ENCODE measurements at regions not wholly inside any gene's neighbourhood (a gene's known extent, or its start where the extent isn't known, plus 50 kb on each side); places are given as distances from the start of the nearest gene placed in this dataset.
"Not testable (repeated sequence)": the region's sequence is repeated elsewhere in the genome, so short reads cannot be mapped to it uniquely, and the experiment has no call there.

DNA sequence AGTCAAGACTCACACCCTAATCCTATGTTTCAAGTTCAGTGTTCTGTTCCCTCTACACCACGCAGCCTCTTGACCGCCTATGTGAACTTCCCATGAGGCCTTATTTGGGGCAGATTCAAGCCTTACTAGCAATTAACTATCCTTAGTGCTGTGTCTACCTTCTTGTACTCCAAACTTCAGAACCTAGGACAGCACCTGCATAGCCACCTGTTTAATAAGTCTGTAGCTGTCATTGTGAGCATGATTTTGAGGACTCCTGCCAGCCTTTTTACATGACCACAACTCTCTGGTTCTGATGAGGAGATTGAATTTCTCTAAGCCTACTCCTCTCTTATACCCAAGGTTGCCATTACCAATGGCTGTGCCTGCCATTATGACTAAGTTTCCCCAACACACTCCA is 50.8 kb upstream of the PCSK1 start:
- no peak for DNase-seq

DNA sequence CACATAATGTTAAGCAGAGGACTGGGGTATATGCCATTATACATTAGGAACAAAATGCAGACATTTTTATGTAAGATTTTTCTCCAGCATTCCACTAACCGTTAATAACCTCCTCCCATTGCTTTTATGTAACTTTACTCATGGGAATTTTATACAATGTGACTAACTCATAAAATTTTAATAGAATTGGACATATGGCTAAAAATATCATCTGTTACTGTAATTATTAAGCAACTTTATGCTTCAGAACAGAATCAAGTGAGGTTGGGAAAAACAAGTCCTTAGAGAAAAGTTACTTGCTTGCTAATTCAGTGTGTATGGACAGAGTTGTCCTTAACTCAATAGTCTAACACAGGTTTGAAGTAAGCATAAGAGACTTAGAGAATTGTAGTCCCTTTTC is 54.8 kb upstream of the PCSK1 start:
- DNase-seq, result no peak

DNA sequence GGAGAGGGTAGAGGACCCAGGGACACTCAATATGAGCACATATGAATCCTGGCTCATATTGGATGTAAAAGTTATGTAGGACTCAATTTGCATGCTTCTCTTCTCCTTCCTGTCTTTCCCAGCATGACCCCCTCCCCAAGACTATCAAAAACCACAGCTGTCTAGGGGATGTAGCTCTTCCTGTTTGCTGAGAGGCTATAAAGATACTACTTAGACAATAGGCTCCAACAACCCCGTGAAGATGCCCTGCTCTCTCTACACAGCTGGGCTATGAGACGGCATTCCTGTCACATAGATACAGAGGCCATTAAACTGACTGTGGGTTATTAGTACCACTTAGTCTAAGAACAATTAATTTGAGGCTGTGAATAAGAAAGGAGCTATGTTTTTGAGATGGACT is 56.5 kb upstream of the PCSK1 start:
- DNase-seq, result no peak

DNA sequence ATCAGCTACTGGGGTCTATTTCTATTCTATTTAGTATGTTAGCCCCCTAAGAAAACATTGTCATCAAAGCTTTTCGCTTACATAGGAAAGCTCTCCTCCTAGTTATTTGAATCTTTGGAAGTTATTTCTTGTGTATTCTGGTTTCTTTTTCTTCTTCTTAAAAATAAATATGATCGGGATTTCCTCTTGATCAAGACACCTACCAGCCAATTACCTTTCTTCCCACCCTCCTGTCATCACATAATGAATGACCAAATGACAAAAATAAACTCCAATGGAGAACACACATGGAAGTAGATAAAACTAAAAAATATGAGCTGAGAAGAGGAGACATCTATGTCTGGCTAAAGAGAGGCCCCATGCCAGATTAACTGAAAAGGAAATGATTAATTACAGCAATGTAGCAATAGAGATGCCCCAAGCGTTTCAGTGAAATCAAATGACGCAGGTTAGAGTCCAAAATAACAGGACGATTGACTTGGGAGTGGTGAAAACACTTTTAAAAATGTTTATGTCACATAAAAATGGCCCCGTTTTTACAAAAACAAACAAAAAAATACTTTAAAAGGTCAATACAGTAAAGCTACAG is 59.5 kb upstream of the PCSK1 start:
- no peak for DNase-seq

DNA sequence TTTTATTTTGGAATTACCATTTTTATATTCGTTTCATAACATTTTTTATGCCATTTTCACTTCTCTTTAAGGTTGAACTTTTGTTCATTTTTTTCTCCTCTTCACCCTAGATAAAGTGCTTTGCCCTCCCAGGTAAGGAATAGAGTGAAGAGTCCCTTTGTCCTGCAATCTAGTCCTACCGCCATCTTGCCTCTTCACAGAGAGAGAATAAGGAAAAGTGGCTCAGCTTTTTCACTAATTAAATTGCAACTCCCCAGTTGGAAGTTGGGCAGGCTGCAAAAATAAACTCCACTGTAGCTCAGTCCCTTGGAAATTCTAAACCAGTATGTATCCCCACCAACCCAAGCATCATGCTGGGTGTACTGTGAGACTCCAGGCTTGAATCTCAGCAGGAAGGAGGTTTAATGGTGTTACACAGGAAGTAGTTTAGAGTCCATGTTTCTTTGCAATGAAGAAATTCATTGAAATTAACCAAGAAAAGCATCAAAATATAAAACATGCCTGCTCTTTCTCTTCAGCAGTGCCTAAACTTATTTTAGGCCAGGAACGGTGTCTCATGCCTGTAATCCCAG is 60.3 kb upstream of the PCSK1 start:
- DNase-seq, result no peak

DNA sequence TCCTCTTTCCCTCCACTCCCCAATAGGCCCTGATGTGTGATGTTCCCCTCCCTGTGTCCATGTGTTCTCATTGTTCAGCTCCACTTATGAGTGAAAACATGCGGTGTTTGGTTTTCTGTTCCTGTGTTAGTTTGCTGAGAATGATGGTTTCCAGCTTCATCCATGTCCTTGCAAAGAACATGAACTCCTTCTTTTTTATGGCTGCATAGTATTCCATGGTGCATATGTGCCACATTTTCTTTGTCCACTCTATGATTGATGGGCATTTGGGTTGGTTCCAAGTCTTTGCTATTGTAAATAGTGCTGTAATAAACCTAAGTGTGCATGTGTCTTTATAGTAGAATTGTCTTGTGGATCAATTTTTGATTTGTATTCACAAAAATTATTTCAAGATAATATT is 62.4 kb upstream of the PCSK1 start:
- not testable (repeated sequence) for DNase-seq

DNA sequence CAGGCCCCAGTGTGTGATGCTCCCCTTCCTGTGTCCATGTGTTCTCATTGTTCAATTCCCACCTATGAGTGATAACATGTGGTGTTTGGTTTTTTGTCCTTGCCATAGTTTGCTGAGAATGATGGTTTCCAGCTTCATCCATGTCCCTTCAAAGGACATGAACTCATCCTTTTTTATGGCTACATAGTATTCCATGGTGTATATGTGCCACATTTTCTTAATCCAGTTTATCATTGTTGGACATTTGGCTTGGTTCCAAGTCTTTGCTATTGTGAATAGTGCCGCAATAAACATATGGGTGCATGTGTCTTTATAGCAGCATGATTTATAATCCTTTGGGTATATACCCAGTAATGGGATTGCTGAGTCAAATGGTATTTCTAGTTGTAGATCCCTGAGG is 64.0 kb upstream of the PCSK1 start:
- not testable (repeated sequence) for DNase-seq

DNA sequence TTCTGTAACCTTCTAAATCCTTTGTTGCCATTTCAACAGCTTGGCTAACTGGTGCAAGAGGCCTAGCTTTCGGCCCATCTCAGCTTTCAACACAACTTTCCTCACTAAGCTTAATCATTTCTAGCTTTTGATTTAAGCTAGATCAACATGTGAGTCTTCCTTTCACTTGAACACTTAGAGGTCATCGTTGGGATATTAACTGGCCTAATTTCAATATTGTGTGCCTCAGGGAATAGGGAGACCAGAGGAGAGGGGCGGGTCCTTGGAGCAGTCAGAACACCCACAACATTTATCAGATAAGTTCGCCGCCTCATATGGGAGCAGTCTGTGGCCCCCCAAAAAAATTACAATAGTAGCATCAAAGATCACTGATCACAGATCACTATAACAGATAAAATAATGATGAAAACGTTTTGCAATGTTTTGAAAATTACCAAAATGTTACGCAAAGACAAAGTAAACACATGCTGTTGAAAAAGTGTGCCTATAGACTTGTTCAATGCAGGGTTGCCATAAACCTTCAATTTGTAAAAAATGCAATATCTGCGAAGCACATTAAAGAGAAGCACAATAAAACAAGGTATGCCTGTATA is 66.8 kb upstream of the PCSK1 start:
- no peak for DNase-seq

DNA sequence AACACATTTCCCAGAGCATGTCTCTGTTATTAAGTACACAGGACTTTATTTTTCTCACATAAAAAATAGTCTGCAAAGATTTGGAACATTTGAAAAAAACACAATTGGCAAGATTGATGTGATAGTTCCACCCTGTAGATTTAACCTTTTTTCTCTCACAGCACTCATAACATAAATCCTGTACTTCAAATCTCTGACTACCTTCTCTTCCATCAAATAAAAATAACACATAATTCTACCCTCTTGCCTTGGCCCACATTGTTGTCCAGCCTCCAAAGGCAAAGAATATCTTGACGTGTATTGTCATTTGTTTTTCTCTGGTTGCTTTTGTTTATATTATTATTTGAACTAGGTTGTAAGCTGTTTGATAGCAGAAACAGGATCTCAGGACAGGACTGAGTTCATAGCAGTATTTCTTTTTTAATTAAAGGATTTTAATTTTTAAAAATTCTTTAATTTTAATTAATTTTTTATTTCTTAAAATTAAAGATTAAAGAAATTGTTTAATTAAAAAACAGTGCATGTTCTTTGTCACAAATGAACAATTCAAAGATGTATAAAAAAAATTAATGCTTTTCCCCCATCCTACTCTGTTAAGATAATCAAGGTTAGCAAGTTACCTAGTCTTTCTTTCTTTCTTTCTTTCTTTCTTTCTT is 69.1 kb upstream of the PCSK1 start:
- DNase-seq, result no peak

DNA sequence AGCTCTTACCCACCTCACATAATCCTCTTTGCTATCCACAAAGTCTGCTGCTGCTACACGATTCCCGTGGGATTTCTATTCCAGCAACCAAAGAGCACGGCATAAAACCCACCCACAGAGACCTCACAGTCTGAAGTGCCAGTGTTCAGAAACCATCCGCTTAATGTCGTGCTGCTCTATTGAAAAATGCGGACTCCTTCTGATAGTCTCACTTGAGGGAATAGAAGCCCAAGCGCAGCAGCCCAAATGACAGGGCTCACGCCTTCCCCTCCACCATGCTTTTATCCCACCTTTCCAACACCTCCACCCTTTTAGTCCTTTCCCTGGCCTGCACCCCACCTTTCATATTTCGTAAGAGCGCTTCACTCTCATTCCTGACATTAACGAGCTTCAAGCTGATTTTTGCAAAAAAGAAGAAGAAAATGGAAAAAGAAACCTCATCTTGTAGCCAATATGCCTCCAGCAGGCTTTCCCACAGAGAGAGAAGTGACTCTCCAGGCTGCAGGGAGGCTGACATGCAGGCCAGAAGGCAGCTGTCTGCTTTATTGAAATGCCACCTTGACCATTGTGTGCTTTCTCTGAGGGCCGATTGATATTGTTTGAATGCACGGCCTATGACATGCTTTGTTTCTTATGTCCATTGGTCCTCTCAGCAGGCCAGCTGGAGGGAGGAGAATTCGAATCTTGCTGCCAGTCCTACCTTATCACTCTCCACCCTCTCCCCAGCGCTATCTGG is 70.6 kb upstream of the PCSK1 start:
- no peak for DNase-seq

DNA sequence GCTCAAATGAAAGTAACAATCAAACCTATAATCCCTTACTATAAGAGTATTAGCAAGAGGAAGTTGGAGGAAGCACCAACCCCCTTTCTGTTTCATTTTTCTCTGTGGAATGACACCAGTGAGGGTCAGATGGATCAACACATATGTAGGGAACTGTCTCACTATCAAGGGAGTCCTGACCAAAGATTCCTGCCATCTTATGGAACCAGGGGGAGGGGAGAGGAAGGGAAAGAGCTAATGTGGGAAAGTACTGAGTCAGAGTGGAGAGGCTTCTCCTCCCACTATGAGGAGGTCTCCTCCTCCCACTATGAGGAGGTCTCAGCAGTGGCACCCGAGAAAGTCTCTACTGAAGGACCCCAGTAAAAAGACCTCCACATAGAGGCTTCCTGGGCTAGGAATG is 73.3 kb upstream of the PCSK1 start:
- no peak for DNase-seq

DNA sequence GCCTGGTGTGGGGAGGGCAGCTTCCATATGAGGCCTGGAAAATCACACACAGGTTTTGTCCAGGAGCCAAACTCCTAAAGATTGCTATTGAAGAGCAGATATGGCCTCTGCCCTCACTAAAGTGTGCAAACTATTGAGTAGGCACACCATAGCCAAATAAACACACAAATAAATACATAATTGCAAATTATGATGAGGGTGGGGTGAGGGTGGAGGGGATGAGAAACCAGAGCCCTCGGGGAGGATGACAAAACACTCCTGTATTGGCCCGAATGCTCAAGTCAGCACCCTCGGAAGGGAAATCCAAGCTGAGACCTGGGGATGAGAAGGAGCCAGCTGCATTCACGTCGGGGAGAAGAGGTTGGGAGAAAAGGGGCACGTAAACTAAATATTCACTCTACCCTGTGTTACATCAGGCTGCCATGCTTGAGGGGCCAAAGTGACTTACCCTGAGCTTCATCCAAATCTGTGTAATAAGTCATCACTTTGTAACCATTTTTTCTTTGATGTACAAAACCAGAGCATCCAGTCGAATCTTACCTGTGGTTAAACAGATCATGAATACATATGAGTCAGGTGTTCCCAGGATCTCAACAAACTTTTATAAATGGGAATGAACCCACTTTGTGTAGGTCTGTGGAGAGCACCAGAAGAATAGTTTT is 73.9 kb upstream of the PCSK1 start:
- DNase-seq, result no peak

DNA sequence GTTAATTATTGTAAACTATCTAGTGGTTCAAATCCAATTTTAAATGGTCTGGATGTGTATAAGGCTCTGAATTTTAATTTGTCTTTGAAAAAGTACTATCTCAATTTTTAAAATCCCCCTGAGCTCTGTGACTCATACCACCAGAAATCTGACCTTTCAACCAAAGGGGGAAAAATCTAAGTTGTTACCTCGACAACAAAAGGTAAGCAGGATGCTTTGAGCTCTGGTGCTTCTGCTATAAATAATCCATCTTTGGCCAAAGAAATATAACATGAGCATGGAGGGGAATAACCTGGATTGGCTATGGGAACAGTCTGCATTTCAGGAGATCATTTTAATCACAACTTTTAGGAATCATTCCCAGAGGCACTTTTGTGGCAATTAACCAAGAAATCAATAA is 76.3 kb upstream of the PCSK1 start:
- no peak for DNase-seq

DNA sequence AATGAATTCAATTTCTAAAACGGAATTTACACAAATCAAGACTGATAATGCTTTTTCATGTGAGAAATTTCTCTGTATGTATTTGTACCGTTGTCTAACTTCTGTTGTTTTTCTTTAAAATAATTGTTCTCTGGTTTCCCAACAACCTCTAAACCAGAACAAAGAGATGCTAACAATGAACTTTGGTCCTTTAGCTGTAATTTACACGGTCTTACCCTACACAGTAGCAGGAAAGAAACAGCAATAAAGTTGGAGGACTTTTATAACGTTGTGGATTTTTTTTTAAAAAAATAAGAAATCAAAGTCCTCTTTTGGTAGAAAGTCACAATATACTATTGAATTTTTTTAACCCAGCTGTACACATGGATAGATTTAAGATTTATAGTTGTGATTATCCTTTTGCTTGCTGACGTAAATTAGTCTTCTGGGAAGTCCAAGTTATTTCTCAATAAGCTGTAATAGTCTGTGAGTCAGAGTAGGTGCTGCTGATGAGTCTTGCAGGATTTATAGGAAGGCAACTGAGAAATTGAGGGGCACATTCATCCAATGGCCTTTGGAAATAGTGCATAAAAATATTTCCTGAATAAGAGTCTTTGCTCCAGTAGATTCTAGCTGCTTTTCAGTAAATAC is 76.8 kb upstream of the PCSK1 start:
- DNase-seq, result no peak

DNA sequence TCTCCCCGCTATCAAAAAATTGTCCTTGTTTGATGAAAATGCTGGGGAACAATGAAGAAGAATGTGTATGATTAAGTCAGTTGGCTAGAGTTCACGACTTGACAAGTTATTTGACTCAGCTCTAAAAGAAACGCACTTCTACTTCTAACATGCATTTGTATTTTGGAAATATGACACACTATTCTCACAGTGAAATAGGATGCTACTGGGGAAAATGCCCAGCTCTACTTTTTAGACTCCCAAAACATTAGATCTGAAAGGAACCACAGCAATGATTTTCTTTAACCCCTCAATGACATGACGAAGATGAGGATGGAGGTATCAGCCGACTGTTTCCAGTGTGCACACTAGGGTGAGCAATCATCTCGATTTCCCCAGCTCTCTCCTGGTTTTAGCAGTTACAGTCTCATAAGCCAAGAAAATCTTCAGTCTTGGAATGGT is 83.6 kb upstream of the PCSK1 start:
- DNase-seq, result no peak

DNA sequence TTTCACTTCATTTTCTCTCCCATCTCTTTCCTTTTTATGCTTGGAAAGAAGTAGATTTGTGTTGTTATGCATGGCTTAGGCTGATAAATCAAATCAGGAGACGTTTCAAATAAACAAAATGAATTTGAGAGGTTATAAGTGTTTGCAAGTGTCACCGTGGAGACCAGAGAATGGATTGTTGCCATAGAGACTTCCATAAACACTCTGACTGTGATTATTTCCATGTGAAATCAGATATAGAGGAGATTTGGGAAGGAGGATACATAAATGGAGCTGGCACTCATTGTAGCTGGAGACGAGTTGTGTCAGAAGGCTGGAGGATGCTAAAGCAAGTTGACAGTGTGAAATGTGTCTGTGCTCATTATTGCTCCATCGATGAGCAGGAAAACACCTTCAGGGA is 84.2 kb upstream of the PCSK1 start:
- DNase-seq, result no peak

DNA sequence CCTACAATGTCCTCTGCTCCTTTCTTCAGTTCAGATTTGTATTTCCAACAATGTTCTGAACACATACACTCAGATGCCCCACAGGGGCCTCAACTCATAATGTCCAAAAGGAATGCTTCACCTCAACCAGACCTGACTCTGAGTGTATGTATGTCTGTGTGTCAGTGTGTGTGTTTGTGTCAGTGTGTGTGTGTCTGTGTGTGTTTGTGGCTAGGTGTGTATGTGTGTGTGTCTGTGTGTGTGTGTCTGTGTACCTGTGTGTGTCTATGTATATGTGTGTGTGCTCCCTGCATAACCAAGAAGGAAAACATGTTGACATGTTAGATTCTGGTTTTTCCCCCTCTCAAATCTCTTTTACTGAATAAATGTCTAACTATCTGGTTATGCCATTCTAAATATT is 87.3 kb upstream of the PCSK1 start:
- no peak for DNase-seq

DNA sequence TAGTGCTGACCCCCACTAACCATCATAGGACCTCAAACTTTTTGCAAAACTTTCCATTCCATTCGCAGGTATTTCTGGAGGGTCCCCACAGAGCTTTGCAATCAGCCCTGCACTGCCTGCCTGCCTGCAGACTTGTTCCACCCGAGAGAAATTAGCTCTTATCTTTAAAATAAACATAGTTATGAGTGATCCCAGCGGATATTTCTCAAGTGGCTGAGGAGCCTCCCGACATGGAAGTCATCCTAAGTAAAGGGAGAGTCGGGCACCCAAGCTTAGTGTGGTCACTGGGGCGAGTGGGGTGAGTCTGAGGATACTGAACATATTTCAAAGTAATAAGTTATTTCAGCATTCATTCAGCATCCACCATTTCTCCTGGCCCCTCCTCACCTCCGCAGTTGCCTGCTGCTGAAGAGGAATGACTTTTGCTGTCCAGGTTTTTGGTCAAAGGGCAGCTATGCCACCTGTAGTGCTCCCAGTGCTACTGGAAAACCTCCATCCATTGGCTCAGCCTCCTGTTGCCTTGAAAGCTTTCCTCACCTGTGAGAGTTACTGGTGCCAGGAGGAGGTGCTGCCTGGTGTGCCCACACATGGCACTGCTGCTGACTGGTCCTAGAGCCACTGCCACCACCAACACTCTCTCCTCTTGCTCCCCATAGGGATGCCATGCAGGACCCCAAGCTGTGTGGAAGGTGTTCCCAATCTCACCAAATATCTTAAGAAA is 89.7 kb upstream of the PCSK1 start:
- DNase-seq, result no peak

DNA sequence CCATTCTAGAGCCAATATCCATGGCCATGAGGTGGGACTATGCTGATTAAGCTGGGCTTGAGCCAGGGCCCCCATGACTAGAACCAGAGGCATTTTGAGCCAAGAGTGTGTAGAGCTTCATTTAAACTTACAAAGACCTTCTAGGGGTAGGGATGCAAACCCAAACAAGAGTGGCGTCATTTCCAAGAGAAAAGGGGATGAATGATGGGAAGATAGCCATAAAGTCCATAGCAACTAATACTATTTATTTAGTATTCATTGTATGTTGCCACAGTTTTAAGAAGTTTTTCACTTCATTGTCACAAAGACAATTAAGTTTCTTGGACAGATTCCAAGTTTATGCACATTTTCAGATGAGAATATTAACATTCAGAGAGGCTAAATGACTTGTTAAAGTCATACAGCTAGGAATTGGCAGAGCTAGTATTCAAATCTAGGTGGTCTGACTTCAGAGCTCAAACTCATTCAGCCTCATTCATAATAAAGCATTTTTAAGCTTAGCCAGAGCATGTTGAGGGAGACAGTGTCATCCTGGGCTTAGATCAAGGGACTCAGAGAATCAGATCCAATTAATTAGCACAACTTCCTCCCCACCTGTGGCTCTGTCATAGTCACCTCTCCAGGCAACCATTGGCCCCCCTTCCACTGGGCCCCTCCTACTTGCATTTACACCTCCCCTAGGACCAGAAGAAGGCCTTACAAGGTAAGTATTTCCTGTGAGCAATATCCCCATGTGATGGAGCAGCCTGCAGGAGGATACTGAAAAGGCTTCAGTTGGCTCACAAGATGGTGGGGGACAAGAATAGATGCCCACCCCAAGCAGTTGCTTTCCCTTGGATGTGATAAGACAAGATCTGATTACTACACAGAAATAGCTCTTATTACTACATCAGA is 95.0 kb upstream of the PCSK1 start:
- DNase-seq, result no peak

DNA sequence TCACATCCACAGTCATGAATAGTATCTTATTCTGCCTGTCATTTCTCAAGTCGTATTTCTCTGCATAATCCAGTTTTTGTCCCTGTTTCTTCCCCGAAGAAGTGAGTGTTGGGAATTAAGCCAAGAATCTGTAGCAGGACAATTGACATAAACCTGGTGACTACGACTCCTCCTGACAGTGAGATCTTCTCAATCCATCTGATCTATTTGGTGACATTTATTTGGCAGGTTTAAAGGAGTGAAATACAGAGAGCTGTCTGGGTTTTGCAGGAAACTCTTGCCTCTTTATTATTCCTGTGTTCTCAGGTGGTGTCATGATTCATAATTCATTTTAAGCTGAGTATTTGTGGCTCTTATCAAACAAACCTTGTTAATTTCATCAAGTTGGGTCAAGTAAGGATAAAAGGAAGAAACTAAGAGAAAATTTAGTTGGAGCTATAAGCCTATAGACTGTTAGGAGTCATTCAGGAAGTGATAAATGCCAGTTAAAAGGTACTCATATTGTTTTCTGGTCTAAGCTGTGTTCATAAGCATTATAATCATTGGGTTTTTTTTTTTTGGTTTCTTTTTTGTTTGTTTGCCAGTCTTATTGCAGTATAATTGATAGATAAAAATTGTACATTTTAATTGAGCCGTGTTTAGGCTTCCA is 95.9 kb upstream of the PCSK1 start:
- DNase-seq, result no peak

All from effector CD4-positive, alpha-beta T cell (primary cell).